ENCODE measurements at regions not wholly inside any gene's neighbourhood (a gene's known extent, or its start where the extent isn't known, plus 50 kb on each side); places are given as distances from the start of the nearest gene placed in this dataset.

DNA sequence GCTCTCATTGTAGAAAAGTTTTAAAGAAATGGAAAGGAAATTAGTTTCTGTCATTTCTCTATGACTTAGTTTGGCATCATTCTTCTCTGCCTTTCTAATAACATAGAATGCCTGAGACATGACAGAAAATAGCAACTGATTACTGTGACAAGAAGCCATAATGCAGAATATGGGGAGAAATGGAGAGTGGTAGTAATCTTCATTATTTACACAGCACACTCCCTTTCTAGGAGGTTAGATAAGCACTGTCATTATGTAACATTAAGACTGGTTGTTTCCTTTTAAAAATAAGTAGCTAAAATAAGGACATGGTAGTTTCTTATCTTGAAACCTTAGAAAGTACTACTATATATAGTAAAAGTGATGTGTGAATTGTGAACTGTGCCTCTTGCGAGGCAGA, 1227.9 kb upstream of the PABPC4L start:
- TF ChIP-seq KDM1A (IDR thresholded peaks at IDR 0.05; ENCODE audit: low read depth) = no peak
- TF ChIP-seq, protein P1, sequence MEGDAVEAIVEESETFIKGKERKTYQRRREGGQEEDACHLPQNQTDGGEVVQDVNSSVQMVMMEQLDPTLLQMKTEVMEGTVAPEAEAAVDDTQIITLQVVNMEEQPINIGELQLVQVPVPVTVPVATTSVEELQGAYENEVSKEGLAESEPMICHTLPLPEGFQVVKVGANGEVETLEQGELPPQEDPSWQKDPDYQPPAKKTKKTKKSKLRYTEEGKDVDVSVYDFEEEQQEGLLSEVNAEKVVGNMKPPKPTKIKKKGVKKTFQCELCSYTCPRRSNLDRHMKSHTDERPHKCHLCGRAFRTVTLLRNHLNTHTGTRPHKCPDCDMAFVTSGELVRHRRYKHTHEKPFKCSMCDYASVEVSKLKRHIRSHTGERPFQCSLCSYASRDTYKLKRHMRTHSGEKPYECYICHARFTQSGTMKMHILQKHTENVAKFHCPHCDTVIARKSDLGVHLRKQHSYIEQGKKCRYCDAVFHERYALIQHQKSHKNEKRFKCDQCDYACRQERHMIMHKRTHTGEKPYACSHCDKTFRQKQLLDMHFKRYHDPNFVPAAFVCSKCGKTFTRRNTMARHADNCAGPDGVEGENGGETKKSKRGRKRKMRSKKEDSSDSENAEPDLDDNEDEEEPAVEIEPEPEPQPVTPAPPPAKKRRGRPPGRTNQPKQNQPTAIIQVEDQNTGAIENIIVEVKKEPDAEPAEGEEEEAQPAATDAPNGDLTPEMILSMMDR (IDR thresholded peaks at IDR 0.05) = no peak
- TF ChIP-seq CBX2 (IDR thresholded peaks at IDR 0.05; ENCODE audit: borderline replicate concordance, low read depth) = no peak
- no peak for TF ChIP-seq BHLHE40 (IDR thresholded peaks at IDR 0.05; ENCODE audit: low read depth, low read length)
- no peak for TF ChIP-seq RAD21 (conservative IDR thresholded peaks at IDR 0.05 in 1 of 2, IDR thresholded peaks at IDR 0.05 in 1 of 2)
- TF ChIP-seq, protein P2, sequence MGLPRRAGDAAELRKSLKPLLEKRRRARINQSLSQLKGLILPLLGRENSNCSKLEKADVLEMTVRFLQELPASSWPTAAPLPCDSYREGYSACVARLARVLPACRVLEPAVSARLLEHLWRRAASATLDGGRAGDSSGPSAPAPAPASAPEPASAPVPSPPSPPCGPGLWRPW (IDR thresholded peaks at IDR 0.05) = no peak
- TF ChIP-seq HDAC2 (IDR thresholded peaks at IDR 0.05) = no peak
- TF ChIP-seq FOSL2 (IDR thresholded peaks at IDR 0.05) = no peak
- TF ChIP-seq FOSL2 (CRISPR knock-in tag; IDR thresholded peaks at IDR 0.05) = no peak
- TF ChIP-seq, protein P3, sequence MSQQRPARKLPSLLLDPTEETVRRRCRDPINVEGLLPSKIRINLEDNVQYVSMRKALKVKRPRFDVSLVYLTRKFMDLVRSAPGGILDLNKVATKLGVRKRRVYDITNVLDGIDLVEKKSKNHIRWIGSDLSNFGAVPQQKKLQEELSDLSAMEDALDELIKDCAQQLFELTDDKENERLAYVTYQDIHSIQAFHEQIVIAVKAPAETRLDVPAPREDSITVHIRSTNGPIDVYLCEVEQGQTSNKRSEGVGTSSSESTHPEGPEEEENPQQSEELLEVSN (IDR thresholded peaks at IDR 0.05; ENCODE audit: borderline replicate concordance, low read depth) = no peak

All from A549 (cell line).